ENCODE measurements at regions not wholly inside any gene's neighbourhood (a gene's known extent, or its start where the extent isn't known, plus 50 kb on each side); places are given as distances from the start of the nearest gene placed in this dataset.

GRCh38 chr3:154898443-154898842, 181.7 kb upstream of the MME start:
- TF ChIP-seq CTCF (IDR thresholded peaks at IDR 0.05): no peak
- no peak for TF ChIP-seq POLR2A (IDR thresholded peaks at IDR 0.05)
- TF ChIP-seq EP300 (IDR thresholded peaks at IDR 0.05): no peak
